ENCODE measurements at regions not wholly inside any gene's neighbourhood (a gene's known extent, or its start where the extent isn't known, plus 50 kb on each side); places are given as distances from the start of the nearest gene placed in this dataset.

DNA sequence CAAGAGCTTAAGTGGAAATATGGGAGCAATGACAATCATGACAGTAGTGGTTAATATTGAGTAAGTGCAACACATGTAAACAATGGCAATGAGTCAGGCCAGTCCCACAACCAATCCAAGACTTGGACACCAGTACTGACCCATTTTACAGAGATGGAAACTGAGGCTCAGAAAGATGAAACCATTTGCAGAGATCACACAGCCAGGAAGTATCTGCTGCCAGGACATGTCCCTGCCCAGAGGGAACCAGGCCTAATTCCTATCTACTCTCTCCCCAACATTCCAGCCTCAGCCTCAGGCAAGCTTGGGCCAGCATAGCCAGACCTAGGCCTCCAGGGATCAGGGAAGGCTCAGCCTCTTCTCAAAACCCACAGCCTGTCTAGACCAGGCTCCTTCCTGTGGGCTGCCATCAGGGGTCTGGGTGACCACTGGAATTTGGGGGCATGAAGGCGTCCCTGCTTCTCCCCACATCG lies 395.1 kb downstream of the MN1 start:
- TF ChIP-seq, protein P1, sequence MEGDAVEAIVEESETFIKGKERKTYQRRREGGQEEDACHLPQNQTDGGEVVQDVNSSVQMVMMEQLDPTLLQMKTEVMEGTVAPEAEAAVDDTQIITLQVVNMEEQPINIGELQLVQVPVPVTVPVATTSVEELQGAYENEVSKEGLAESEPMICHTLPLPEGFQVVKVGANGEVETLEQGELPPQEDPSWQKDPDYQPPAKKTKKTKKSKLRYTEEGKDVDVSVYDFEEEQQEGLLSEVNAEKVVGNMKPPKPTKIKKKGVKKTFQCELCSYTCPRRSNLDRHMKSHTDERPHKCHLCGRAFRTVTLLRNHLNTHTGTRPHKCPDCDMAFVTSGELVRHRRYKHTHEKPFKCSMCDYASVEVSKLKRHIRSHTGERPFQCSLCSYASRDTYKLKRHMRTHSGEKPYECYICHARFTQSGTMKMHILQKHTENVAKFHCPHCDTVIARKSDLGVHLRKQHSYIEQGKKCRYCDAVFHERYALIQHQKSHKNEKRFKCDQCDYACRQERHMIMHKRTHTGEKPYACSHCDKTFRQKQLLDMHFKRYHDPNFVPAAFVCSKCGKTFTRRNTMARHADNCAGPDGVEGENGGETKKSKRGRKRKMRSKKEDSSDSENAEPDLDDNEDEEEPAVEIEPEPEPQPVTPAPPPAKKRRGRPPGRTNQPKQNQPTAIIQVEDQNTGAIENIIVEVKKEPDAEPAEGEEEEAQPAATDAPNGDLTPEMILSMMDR (IDR thresholded peaks at IDR 0.05; ENCODE audit: low read depth, low read length): no peak
- no peak for TF ChIP-seq EZH2phosphoT487 (IDR thresholded peaks at IDR 0.05; ENCODE audit: low read depth)
